KBM-7 (cell line): ENCODE measurements at regions not wholly inside any gene's neighbourhood (a gene's known extent, or its start where the extent isn't known, plus 50 kb on each side); places are given as distances from the start of the nearest gene placed in this dataset.
"Not testable (repeated sequence)": the region's sequence is repeated elsewhere in the genome, so short reads cannot be mapped to it uniquely, and the experiment has no call there.

Source experiments
- DNase-seq: peaks from one replicate; pipeline ENCODE4 v3.0.0-alpha.2; 2015
- in situ Hi-C: fragments of 300-500 bp; cut with MboI; formaldehyde crosslinking; loops from 2 replicates; pipeline ENCODE4 v1.14.3; 2020; ENCODE audit warnings: low sequenced_read_pairs, low pct_unique_long_range_greater_than_20kb, mixed read lengths

DNA sequence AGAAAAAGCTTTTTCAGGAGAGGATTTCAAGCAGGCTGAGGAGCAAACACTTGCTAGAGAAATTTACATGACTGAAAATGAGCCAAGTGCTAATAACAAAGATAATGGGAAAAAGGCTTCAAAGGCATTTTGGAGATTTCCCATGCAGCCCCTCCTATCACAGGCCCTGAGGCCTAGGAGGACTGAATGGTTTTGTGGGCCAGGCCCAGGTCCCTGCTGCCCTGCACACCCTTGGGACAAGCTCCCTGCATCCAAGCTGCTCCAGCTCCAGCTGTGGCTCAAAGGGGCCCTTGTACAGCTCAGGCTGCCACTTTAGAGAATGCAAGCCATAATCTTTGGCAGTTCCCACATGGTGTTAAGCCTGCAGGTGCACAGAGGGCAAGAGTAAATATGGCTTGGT is 154.0 kb upstream of the LMNTD1 start:
- in situ Hi-C loops = no loop called here
- no peak for DNase-seq

DNA sequence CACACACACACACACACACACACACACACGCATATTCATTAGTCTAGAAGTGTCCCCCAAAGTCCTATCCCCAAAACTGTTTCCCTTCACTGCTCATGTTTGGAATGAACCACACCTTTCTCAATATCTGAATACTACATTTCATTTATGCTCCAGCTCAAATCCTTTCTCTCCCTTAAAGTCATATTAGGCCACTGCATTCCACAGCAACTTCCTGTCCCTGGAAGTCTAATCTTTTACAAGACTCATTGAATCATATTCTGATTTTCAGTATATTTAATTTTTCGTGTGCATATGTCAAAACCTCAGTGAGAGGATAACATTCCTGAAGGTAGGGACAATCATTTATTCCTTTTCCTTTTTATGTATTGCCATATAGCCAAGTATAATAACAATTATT is 155.6 kb upstream of the LMNTD1 start:
- no peak for DNase-seq
- in situ Hi-C loops = no loop called here

GRCh38 chr12:25710128-25710527 is 157.0 kb upstream of the LMNTD1 start:
- no peak for DNase-seq
- in situ Hi-C loops = no loop called here

DNA sequence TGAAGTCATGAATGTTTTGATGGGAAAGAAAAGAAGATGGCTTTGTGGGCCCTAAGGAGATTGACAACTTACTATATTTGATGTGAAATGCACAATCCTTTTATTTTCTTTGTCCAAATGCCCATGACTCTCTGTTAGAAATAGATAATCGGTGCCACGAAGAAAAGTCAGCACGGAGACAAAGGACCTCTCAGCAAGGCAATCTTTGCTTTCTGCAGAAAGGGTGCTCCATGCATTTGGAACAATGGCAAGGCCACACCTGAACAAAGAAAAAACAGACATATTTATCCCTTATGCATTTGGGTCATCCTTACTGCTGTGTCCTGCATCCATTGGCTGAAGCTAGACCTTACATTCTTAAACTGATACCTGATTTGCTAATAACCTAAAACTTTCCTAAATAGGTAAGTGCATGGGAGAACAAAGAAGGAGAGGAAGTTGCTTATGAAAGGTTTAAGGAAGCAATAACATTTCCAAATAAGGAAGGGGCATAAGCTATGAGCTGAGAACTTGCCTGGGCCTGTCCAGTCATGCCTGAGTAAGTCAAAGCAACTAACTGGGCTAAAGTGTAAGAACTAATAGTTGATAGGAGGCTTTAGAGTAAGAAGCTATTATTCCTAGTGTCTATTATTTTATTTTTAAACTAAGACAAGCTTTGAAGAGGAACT is 158.0 kb upstream of the LMNTD1 start:
- in situ Hi-C loops = not testable (repeated sequence)
- peak; percentile 53 for DNase-seq

DNA sequence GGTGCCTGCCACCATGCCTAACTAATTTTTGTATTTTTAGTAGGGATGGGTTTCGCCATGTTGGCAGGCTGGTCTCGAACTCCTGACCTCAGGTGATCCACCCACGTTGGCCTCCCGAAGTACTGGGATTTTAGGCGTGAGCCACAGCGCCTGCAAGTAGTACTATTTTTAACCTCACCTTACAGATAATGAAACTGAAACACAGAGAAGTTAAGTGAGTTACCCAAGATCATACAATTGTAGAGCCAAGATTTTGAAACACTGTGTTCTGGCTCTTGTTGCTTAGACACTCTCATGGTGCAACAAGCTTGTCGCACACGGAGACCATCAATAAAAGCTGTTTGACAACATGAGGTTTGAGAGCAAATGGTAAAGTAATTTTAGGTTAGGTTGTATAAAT is 159.1 kb upstream of the LMNTD1 start:
- DNase-seq = no peak

DNA sequence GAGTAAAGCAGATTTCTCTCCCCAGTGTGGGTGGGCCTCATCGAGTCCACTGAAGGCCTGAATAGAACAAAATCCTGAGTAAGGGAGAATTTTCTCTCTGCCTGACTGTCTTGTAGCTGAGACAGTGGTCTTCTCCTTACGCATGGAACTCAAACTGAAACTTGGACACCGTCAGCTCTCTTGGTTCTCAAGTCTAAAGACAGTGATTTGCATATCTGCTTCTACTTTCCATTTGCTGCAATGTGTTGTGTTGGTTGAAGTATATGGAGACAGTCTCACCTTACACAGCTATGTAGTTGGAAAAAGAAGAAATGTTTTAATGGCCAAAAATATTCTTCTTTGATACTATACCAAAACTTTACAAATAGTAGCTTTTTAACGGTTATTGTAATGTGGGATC is 160.2 kb upstream of the LMNTD1 start:
- DNase-seq = no peak
- in situ Hi-C loops = no loop called here

More for the DNA sequence above, 159.1 kb upstream of the LMNTD1 start:
- in situ Hi-C loops = no loop called here

DNA sequence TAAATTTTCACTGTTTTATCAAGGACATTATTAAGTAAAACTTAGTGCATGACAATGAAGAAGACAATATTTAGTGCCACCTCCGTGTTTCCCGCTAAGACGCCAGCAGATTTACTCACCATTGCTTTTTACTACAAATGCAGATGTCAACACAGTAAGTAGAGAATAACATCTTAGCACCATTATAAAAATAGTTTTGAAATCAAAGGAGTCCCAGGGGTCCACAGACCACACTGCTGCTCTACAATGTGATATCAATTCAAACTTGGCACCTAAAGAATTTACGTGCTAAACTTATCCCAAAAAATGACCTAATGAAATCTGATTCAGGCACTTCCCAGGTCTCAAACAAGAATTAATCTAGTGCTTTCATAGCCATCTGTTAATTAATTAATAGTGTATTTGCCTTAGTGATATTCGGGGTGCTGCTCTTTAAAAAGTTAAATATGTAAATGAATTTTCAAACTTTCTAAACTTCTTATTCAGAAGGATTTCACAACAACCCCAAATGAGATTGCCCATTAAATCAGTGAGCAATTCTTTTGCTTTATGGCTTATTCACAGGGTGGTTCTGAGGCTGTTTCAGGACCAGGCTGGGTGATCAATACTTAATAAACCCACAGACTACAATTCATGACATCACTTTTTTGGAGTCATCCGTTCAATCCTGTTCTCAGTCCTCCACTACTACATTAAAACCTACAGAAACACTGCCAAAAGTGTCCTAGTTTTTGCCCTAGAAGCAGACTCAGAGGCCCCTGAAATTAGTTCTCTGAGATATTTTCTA is 161.3 kb upstream of the LMNTD1 start:
- no peak for DNase-seq
- in situ Hi-C loops = no loop called here

DNA sequence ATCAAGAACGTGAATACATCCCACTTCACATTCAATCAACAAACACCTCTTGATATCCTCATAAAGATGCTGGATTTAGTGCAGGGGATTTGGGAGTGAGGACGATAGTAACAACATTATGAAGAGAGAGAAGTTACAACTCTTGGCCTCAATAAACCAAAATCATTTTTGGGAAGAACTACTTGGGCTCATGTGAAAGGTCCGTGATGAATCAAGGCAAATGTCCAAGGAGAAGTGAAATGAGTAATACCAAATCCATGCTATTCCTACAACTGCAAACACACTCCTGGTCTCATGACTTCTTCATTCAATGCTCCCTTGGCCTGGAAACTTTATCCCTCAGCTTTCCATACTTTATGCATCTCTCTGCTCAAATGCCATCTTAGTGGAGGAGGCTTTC is 162.0 kb upstream of the LMNTD1 start:
- in situ Hi-C loops = no loop called here
- DNase-seq = no peak

GRCh38 chr12:25716842-25717241 is 163.8 kb upstream of the LMNTD1 start:
- in situ Hi-C loops = no loop called here
- peak; percentile 31 for DNase-seq

DNA sequence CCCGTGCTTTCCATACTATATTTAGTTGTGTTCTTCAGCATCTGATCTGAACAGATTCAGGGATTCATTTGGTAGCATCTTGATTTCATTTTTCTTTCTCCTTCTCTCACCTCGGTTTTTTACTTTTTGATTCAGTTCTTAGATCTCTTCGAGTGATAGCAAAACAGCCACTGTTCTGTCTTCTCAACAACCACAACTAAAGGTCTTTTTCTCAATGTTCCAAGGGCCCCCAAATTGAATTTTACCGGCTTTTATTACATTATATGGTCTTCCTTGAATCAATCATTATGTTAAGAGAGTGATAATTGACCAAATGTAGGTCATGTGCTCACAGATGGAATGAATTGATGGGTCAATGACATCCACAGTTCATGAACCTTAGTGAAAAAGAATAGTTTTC is 164.5 kb upstream of the LMNTD1 start:
- in situ Hi-C loops = no loop called here

DNA sequence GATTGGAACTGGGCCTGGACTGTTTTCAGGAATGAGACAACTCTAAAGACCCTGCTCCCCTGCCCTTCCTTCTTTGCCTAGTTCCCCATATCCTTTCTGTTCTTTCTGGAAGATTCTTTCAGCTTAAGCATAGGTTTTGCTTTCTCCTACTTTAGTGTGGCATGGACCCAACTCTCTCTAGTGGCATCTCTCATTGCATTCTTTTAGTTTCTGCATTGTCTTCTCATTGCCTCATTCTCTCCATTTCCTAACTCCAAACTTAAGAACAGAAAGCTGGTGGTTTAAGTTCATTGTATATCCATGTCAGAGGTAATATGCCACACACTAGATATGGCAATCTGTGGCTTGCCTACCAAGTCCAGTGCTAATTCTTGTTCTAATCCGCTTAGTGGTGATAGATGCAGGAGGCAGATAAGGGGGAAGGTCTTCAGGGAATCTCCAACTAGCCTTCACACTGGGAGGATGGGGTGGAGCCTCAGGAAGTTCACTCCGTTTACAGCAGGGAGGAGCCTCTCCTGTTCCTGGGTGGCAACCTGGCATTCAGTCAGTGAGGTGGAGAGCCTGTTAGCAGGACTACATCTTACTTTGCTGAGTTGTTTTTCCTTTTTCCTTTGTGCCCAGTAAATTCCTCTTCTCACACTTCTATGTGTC is 165.1 kb upstream of the LMNTD1 start:
- DNase-seq = no peak
- in situ Hi-C loops = no loop called here

More for the DNA sequence above, 164.5 kb upstream of the LMNTD1 start:
- DNase-seq = no peak

DNA sequence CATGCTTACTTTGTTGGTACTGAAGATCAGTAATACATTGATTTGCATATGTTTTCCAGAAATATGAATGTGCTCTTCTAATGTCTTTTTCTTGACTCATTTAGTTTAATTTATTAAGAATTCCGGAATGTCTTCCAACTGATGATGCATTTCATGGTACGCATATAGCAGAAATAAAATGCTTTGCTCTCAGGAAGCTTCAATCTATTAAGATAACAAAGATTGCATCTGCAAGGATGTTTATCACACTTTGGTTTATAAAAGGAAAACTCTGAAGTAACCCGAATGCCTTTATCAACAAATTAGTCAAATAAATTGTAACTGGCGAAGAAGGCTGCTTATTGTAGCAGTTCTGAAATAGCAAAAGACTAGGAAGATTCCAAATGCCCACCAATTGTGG is 166.4 kb upstream of the LMNTD1 start:
- no peak for DNase-seq
- in situ Hi-C loops = no loop called here

DNA sequence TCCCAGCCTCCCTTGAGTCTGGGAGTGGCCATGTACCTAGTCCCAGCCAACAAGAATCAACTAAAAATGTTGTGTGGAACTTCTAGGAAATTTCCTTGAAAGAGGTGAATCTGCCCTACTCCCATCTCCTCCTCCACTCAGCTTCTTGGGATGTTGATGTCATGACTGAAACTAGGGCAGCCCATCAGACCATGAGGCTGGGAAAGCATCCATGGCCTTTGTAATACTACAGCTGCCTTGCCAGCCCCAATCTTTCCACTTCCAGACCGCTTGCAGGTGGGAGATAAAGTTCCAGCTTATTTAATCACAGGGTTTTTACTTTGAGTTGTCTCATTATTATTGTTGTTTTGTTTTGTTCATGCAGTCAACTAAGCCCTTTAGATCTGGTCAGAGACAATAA is 170.3 kb upstream of the LMNTD1 start:
- in situ Hi-C loops = no loop called here
- DNase-seq = no peak

- no peak for DNase-seq
- in situ Hi-C loops = no loop called here
Measured at GRCh38 chr12:25723921-25724491, 170.9 kb upstream of the LMNTD1 start.

DNA sequence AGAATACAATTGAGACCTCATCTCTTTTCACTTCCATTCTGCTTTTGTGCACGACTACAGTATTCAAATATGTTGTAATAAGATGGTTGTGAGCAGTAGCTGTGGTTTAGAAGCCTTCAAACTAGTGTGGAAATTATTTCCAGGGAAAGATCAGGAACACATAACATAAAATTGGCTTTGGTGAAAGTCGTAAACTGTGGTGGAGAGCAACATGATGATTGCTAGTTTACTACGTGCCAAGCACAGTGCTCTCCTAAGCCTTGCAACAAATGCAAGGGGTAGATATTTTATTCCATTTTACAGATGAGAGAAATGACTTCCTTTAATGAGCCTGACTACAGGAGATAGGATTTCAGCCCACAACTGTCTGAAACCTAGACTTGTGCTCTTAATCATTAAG is 172.4 kb upstream of the LMNTD1 start:
- DNase-seq = no peak
- in situ Hi-C loops = no loop called here

DNA sequence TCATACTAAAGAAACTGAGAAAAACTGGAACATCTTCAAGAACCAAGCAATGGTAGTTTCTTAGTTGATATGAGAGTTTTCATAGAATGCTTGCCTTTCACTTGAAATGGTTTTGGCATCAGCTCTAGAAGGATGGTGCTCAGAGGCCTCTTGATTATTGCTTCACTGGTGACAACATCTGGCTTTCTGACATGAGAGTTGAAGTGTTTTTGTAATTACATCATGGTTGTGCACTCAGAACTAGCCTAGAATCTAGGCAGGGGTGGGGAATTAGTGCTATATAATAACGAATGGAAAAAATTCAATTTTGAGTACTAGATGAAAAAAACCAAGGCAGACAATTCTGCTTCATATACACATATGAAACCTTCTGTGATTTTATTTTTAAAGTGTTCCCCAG is 172.8 kb upstream of the LMNTD1 start:
- DNase-seq = no peak

GRCh38 chr12:25728056-25728595 is 175.0 kb upstream of the LMNTD1 start:
- in situ Hi-C loops = no loop called here
- DNase-seq = no peak

More for the DNA sequence above, 172.8 kb upstream of the LMNTD1 start:
- in situ Hi-C loops = no loop called here

- DNase-seq = peak; percentile 88
- in situ Hi-C loops = no loop called here
Measured at GRCh38 chr12:25730489-25731349, 177.6 kb upstream of the LMNTD1 start.

DNA sequence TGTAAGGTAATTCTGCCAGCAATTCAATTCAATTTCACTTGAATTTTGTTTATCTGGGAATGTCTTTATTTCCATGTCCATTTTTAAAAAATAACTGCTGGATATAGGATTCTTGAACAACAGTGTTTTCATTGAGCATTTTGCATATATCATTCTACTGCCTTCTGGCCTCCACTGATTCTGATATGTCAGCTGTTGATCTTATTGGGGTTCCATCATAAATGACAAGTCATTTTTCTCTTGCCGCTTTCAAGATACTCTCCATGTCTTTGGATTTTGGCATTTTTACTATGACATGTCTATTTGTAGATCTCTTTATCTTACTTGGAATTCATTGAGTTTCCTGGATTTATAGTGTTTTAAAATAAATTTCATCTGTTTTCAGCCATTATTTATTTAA is 180.5 kb upstream of the LMNTD1 start:
- in situ Hi-C loops = no loop called here
- no peak for DNase-seq
